SK-N-SH (cell line): ENCODE measurements at regions not wholly inside any gene's neighbourhood (a gene's known extent, or its start where the extent isn't known, plus 50 kb on each side); places are given as distances from the start of the nearest gene placed in this dataset.

Experiments
- EP300 ChIP-seq, 2 experiments: IDR thresholded peaks; 2 replicates each; pipeline versions ENCODE4 v1.4.0 to v1.6.1; 2012; ENCODE audit warnings: borderline replicate concordance in 1 of 2, low read depth in 1 of 2, low read length in 1 of 2
- FOXJ3 ChIP-seq: sonication (generic); formaldehyde crosslinking; IDR thresholded peaks from 2 replicates; pipeline ENCODE4 v1.5.1; 2020; ENCODE audit warnings: mild to moderate bottlenecking, missing genetic modification reagents
- TF ChIP-seq, protein P1 (sequence below): fragments of 200-600 bp; sonication (generic); IDR thresholded peaks from 2 replicates; pipeline ENCODE4 v1.6.1; 2017; ENCODE audit warnings: antibody characterized with exemption, mild to moderate bottlenecking, moderate library complexity

DNA sequence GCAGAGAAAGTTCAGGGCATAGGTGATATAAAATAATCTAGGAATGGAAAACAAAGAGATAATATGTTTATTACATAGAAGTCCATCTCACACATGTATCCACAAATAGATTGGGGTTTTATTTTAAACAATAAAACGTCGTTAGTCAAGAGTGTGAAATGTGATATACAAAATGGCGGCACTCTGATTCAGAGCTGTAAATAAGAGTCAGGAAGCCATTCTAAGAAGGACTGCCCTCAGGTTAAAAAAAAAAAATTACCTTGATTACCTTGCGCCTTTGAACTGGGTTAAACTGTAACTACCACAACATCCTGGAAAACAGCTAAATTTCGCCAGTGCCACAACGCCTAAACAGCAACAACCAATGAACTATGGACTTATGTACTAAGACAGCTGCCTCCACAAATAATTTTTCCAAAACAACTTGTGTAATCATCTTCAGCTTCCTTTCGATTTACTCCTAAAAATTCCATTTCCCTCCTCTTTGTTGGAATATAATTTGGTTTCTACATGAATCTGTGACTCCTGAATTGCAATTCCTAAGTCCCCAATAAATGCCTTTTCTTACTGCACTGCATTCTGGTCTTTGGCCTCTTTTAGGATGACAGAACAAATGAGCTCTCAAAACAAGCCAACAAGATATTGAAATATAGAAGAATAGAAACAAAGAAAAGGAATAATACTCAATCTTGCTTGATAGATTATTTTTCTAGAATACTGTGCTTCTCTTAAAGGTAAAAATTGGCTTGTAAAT is 1019.5 kb upstream of the MAP3K7 start:
- no peak for TF ChIP-seq FOXJ3 (CRISPR knock-in tag)
- TF ChIP-seq, protein P1, sequence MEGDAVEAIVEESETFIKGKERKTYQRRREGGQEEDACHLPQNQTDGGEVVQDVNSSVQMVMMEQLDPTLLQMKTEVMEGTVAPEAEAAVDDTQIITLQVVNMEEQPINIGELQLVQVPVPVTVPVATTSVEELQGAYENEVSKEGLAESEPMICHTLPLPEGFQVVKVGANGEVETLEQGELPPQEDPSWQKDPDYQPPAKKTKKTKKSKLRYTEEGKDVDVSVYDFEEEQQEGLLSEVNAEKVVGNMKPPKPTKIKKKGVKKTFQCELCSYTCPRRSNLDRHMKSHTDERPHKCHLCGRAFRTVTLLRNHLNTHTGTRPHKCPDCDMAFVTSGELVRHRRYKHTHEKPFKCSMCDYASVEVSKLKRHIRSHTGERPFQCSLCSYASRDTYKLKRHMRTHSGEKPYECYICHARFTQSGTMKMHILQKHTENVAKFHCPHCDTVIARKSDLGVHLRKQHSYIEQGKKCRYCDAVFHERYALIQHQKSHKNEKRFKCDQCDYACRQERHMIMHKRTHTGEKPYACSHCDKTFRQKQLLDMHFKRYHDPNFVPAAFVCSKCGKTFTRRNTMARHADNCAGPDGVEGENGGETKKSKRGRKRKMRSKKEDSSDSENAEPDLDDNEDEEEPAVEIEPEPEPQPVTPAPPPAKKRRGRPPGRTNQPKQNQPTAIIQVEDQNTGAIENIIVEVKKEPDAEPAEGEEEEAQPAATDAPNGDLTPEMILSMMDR = no peak
- TF ChIP-seq EP300 (IDR thresholded peaks at IDR 0.05; ENCODE audit: borderline replicate concordance in 1 of 2, low read depth in 1 of 2, low read length in 1 of 2) = no peak
